Loucy (cell line): ENCODE measurements at regions not wholly inside any gene's neighbourhood (a gene's known extent, or its start where the extent isn't known, plus 50 kb on each side); places are given as distances from the start of the nearest gene placed in this dataset.
"Not testable (repeated sequence)": the region's sequence is repeated elsewhere in the genome, so short reads cannot be mapped to it uniquely, and the experiment has no call there.

Experiments used
- CTCF ChIP-seq: fragments of 200-600 bp; sonication (generic); conservative IDR thresholded peaks from 2 replicates; pipeline ENCODE4 v1.5.1; 2014; ENCODE audit warnings: mild to moderate bottlenecking, antibody characterized with exemption, low read length
- EZH2phosphoT487 ChIP-seq: fragments of 200-600 bp; IDR thresholded peaks from 2 replicates; pipeline ENCODE4 v1.6.1; 2018; ENCODE audit warnings: antibody characterized with exemption, mild to moderate bottlenecking, moderate library complexity, borderline replicate concordance

GRCh38 chr10:120239695-120240094 is 217.3 kb upstream of the PLPP4 start:
- not testable (repeated sequence) for TF ChIP-seq CTCF, EZH2phosphoT487
